ENCODE measurements at regions not wholly inside any gene's neighbourhood (a gene's known extent, or its start where the extent isn't known, plus 50 kb on each side); places are given as distances from the start of the nearest gene placed in this dataset.

DNA sequence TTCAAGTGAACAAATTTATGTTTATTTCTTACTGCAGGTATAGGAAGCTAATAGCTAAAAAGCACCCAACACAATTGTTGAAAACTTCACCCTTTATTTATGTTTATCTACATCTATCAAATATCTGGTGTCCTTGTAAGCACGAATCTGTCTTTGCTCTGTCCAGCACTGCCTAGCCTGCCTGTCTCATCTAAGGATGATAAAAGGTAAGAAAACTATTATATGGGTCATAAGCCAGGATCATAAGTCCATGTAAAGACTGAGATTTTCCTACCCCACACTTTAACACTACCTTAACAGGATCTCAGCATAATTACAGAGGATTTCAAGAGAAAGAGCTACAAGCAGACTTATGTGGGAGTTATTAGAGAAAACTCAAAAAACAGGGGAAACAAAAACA lies 365.6 kb upstream of the TMEFF2 start:
- TF ChIP-seq, protein P1, sequence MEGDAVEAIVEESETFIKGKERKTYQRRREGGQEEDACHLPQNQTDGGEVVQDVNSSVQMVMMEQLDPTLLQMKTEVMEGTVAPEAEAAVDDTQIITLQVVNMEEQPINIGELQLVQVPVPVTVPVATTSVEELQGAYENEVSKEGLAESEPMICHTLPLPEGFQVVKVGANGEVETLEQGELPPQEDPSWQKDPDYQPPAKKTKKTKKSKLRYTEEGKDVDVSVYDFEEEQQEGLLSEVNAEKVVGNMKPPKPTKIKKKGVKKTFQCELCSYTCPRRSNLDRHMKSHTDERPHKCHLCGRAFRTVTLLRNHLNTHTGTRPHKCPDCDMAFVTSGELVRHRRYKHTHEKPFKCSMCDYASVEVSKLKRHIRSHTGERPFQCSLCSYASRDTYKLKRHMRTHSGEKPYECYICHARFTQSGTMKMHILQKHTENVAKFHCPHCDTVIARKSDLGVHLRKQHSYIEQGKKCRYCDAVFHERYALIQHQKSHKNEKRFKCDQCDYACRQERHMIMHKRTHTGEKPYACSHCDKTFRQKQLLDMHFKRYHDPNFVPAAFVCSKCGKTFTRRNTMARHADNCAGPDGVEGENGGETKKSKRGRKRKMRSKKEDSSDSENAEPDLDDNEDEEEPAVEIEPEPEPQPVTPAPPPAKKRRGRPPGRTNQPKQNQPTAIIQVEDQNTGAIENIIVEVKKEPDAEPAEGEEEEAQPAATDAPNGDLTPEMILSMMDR (IDR thresholded peaks at IDR 0.05; ENCODE audit: insufficient read depth, low read depth, low read length) = no peak
- no peak for TF ChIP-seq EZH2 (IDR thresholded peaks at IDR 0.05; ENCODE audit: insufficient read depth, low read length)
